ENCODE measurements at regions not wholly inside any gene's neighbourhood (a gene's known extent, or its start where the extent isn't known, plus 50 kb on each side); places are given as distances from the start of the nearest gene placed in this dataset.

DNA sequence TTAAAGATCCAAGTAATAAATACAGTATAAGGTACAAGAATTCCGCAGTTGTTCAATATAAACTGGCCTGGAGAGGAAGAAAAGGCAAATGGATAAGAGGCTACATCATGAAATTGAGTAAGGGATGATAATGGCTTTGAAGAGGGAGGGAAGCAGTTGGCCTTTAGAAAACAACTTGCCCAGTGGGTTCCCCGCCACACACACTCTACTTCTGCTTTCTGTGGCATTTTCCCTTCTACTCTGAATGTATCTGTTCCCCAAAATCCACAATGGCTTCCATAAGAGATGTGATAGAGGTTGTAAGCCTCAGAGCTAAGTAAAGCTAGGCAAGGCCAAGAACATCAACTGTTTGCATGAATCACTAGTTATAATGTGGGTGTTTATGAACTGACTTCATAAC, 221.3 kb downstream of the MBD2 start:
- Histone ChIP-seq H3K9me3 (no peaks in the 10 kb centered on the region), H3K36me3 (no peaks in the 10 kb centered on the region), H3K4me1 (no peaks in the 10 kb centered on the region), H3K27me3 (replicated peaks in 1 of 7) (no peaks in the 10 kb centered on the region), H3K27ac (no peak overlapping the region), H3K4me3 (no peak overlapping the region)
- TF ChIP-seq POLR2A (IDR thresholded peaks at IDR 0.05) = no peak
- TF ChIP-seq, protein P1, sequence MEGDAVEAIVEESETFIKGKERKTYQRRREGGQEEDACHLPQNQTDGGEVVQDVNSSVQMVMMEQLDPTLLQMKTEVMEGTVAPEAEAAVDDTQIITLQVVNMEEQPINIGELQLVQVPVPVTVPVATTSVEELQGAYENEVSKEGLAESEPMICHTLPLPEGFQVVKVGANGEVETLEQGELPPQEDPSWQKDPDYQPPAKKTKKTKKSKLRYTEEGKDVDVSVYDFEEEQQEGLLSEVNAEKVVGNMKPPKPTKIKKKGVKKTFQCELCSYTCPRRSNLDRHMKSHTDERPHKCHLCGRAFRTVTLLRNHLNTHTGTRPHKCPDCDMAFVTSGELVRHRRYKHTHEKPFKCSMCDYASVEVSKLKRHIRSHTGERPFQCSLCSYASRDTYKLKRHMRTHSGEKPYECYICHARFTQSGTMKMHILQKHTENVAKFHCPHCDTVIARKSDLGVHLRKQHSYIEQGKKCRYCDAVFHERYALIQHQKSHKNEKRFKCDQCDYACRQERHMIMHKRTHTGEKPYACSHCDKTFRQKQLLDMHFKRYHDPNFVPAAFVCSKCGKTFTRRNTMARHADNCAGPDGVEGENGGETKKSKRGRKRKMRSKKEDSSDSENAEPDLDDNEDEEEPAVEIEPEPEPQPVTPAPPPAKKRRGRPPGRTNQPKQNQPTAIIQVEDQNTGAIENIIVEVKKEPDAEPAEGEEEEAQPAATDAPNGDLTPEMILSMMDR (IDR thresholded peaks at IDR 0.05 in 8 of 11, conservative IDR thresholded peaks at IDR 0.05 in 3 of 11) = no peak
- no peak for TF ChIP-seq POLR2AphosphoS5 (IDR thresholded peaks at IDR 0.05)
- intact Hi-C loops (cut with DNase I; ENCODE audit: low total_unique reads) = no loop called here
- WGBS, 5 donors = 64 to 80% (median 69%) methylated on average over 2 of the region's 2 CpGs
- DNase-seq = no peak

GRCh38 chr18:53997064-53997463, 227.4 kb downstream of the MBD2 start:
- 88 to 100% (median 96%) methylated on average over 1 of the region's 1 CpG for WGBS, 5 donors
- H3K4me1 ChIP-seq = no peaks in the 10 kb centered on the region
- no peaks in the 10 kb centered on the region for H3K36me3 ChIP-seq
- H3K27me3 ChIP-seq (replicated peaks in 1 of 7) = no peaks in the 10 kb centered on the region
- intact Hi-C loops (cut with DNase I; ENCODE audit: low total_unique reads) = no loop called here
- H3K9me3 ChIP-seq = no peaks in the 10 kb centered on the region
- no peak for DNase-seq
- TF ChIP-seq POLR2AphosphoS5 (IDR thresholded peaks at IDR 0.05) = no peak
- TF ChIP-seq POLR2A (IDR thresholded peaks at IDR 0.05) = no peak
- TF ChIP-seq, protein P1 (IDR thresholded peaks at IDR 0.05 in 8 of 11, conservative IDR thresholded peaks at IDR 0.05 in 3 of 11) = no peak
- H3K4me3 ChIP-seq = no peak overlapping the region
- no peak overlapping the region for H3K27ac ChIP-seq

DNA sequence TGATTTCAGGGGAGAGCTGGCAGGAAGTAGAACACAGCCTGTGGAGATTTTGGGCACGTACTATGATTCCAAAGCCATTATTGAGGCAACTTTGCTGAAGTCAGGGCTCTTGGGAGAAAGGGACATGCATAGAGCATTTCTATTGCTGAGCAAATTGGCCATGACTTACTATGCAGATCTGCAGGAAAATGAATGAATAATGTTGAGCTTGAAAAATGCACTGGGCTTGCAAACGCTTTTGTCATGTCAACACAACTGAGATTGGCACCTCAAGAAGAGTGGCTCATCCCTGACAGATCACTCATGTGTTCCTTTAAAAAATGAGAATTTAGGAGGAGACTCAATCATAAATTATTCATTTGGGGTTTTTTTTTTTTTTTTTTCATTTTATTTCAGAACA, 230.5 kb downstream of the MBD2 start:
- intact Hi-C loops (cut with DNase I; ENCODE audit: low total_unique reads) = no loop called here
- Histone ChIP-seq H3K27ac (no peak overlapping the region), H3K27me3 (replicated peaks in 1 of 7) (no peaks in the 10 kb centered on the region), H3K36me3 (no peaks in the 10 kb centered on the region), H3K9me3 (no peaks in the 10 kb centered on the region), H3K4me3 (no peak overlapping the region), H3K4me1 (no peaks in the 10 kb centered on the region)
- TF ChIP-seq POLR2AphosphoS5 (IDR thresholded peaks at IDR 0.05) = no peak
- no peak for TF ChIP-seq POLR2A (IDR thresholded peaks at IDR 0.05)
- TF ChIP-seq, protein P1 (IDR thresholded peaks at IDR 0.05 in 8 of 11, conservative IDR thresholded peaks at IDR 0.05 in 3 of 11) = no peak
- no peak for DNase-seq
- 63 to 90% (median 83%) methylated on average over 2 of the region's 2 CpGs for WGBS, 5 donors

DNA sequence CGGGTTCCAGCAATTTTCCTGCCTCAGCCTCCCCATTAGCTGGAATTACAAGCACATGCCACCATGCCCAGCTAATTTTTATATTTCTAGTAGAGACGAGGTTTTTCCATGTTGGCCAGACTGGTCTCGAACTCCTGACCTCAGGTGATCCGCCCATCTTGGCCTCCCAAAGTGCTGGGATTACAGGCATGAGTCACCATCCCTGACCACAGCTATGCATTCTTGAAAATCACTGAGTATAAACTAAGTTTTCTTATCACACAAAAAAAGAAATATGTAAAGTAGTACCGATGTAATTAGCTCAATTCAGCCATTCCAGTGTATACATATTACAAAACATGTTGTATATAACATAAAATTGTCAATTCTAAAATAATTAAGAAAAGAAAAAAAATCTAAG, 232.7 kb downstream of the MBD2 start:
- Histone ChIP-seq H3K4me3 (no peak overlapping the region), H3K9me3 (no peaks in the 10 kb centered on the region), H3K27ac (no peak overlapping the region), H3K27me3 (replicated peaks in 1 of 7) (no peaks in the 10 kb centered on the region), H3K36me3 (no peaks in the 10 kb centered on the region), H3K4me1 (no peaks in the 10 kb centered on the region)
- TF ChIP-seq, protein P1 (IDR thresholded peaks at IDR 0.05 in 8 of 11, conservative IDR thresholded peaks at IDR 0.05 in 3 of 11) = no peak
- WGBS, 5 donors = 82 to 89% (median 86%) methylated on average over 5 of the region's 5 CpGs
- DNase-seq = no peak
- intact Hi-C loops (cut with DNase I; ENCODE audit: low total_unique reads) = no loop called here

Measured in spleen (tissue), 11 donors.